Panc1 (cell line): ENCODE measurements at regions not wholly inside any gene's neighbourhood (a gene's known extent, or its start where the extent isn't known, plus 50 kb on each side); places are given as distances from the start of the nearest gene placed in this dataset.
"Not testable (repeated sequence)": the region's sequence is repeated elsewhere in the genome, so short reads cannot be mapped to it uniquely, and the experiment has no call there.

Experiments used
- ATAC-seq: fragments of 200-7000 bp; cut with Tn5 transposase; 2 replicates; pipeline ENCODE4 v1.9.1; 2020; ENCODE audit warnings: mild to moderate bottlenecking, moderate library complexity
- BruUV-seq: library from RNA; stranded (reverse); fragments of 400-500 nt; replicated peaks from 2 replicates; lab custom pipeline; 2021; lab: Mats Ljungman, UMichigan
- CTCF ChIA-PET: fragments of 300-600 bp; sonication (Branson Sonifier 250); formaldehyde crosslinking; loops from one replicate; lab custom pipeline; 2022; ENCODE audit warnings: antibody characterized with exemption; lab: Charles Lee
- POLR2A ChIA-PET: fragments of 300-600 bp; sonication (Branson Sonifier 250); formaldehyde crosslinking; loops from one replicate; lab custom pipeline; 2022; ENCODE audit warnings: antibody characterized with exemption; lab: Charles Lee
- DNase-seq: peaks from one replicate; pipeline ENCODE4 v3.0.0-alpha.2; 2010; ENCODE audit warnings: low read depth, low spot score
- H3K27ac ChIP-seq: 2 replicates; pipeline ENCODE4 v1.5.1; 2011; ENCODE audit warnings: mild to moderate bottlenecking, low read length, inconsistent platforms
- H3K27me3 ChIP-seq: fragments of 200-500 bp; sonication (Bioruptor generic); 2 replicates; pipeline ENCODE4 v1.6.0; 2014; ENCODE audit warnings: low read length, inconsistent platforms; ENCODE audit not compliant: control insufficient read depth, insufficient read depth
- H3K36me3 ChIP-seq: fragments of 200-500 bp; sonication (Bioruptor generic); 2 replicates; pipeline ENCODE4 v1.5.1; 2014; ENCODE audit warnings: inconsistent platforms, mild to moderate bottlenecking, low read length, moderate library complexity; ENCODE audit not compliant: control insufficient read depth, insufficient read depth
- H3K4me1 ChIP-seq: 2 replicates; pipeline ENCODE4 v1.5.1; 2011; ENCODE audit warnings: inconsistent platforms, mild to moderate bottlenecking, low read length, moderate library complexity; ENCODE audit not compliant: control insufficient read depth, insufficient read depth
- H3K4me3 ChIP-seq, 2 experiments: 2 replicates each; pipeline ENCODE4 v1.5.1; 2011 to 2012; ENCODE audit warnings: low read depth in 2 of 2, low read length in 2 of 2, mild to moderate bottlenecking in 2 of 2, inconsistent platforms in 1 of 2, moderate library complexity in 1 of 2
- H3K9me3 ChIP-seq: fragments of 200-500 bp; sonication (Bioruptor generic); 2 replicates; pipeline ENCODE4 v1.5.1; 2014; ENCODE audit warnings: low read depth, mild to moderate bottlenecking, inconsistent platforms, low read length, moderate library complexity; ENCODE audit not compliant: control insufficient read depth, insufficient read depth
- in situ Hi-C: cut with HindIII; loops from 2 replicates; pipeline ENCODE4 v1.10.0; 2016; ENCODE audit warnings: low sequenced_read_pairs, low pct_unique_long_range_greater_than_20kb
- intact Hi-C: fragments of 100-400 bp; cut with micrococcal nuclease; formaldehyde crosslinking; loops from one replicate; pipeline ENCODE4 v1.10.0; 2022; ENCODE audit not compliant: unreplicated experiment

GRCh38 chr16:15205939-15206338 is 111.9 kb upstream of the RRN3 start:
- POLR2A ChIA-PET, BruUV-seq, DNase-seq: not testable (repeated sequence)

GRCh38 chr16:15204571-15204970 is 110.5 kb upstream of the RRN3 start:
- H3K27ac ChIP-seq, CTCF ChIA-PET, in situ Hi-C loops, intact Hi-C loops, H3K36me3 ChIP-seq, H3K4me3 ChIP-seq, BruUV-seq, H3K9me3 ChIP-seq, H3K4me1 ChIP-seq, POLR2A ChIA-PET, DNase-seq, H3K27me3 ChIP-seq, ATAC-seq: not testable (repeated sequence)

More at GRCh38 chr16:15205939-15206338, 111.9 kb upstream of the RRN3 start:
- H3K36me3 ChIP-seq, H3K27me3 ChIP-seq, H3K9me3 ChIP-seq, intact Hi-C loops, ATAC-seq, in situ Hi-C loops, CTCF ChIA-PET, H3K27ac ChIP-seq, H3K4me1 ChIP-seq, H3K4me3 ChIP-seq: not testable (repeated sequence)

- intact Hi-C loops, H3K27ac ChIP-seq, CTCF ChIA-PET, H3K27me3 ChIP-seq, H3K36me3 ChIP-seq, H3K9me3 ChIP-seq, in situ Hi-C loops, ATAC-seq, BruUV-seq, POLR2A ChIA-PET, H3K4me1 ChIP-seq, DNase-seq, H3K4me3 ChIP-seq: not testable (repeated sequence)
These were observed 98.7 kb upstream of the RRN3 start for GRCh38 chr16:15192813-15193212.

GRCh38 chr16:15192197-15192596 is 98.1 kb upstream of the RRN3 start:
- H3K27ac ChIP-seq, H3K9me3 ChIP-seq, H3K36me3 ChIP-seq, CTCF ChIA-PET, H3K27me3 ChIP-seq, intact Hi-C loops, H3K4me3 ChIP-seq, POLR2A ChIA-PET, in situ Hi-C loops, DNase-seq, BruUV-seq, H3K4me1 ChIP-seq, ATAC-seq: not testable (repeated sequence)

GRCh38 chr16:15189478-15189877 is 95.4 kb upstream of the RRN3 start:
- CTCF ChIA-PET, H3K36me3 ChIP-seq, BruUV-seq, H3K4me1 ChIP-seq, intact Hi-C loops, POLR2A ChIA-PET, in situ Hi-C loops, H3K9me3 ChIP-seq, H3K4me3 ChIP-seq, ATAC-seq, DNase-seq, H3K27me3 ChIP-seq, H3K27ac ChIP-seq: not testable (repeated sequence)
